ENCODE measurements at regions not wholly inside any gene's neighbourhood (a gene's known extent, or its start where the extent isn't known, plus 50 kb on each side); places are given as distances from the start of the nearest gene placed in this dataset.
"Not testable (repeated sequence)": the region's sequence is repeated elsewhere in the genome, so short reads cannot be mapped to it uniquely, and the experiment has no call there.

DNA sequence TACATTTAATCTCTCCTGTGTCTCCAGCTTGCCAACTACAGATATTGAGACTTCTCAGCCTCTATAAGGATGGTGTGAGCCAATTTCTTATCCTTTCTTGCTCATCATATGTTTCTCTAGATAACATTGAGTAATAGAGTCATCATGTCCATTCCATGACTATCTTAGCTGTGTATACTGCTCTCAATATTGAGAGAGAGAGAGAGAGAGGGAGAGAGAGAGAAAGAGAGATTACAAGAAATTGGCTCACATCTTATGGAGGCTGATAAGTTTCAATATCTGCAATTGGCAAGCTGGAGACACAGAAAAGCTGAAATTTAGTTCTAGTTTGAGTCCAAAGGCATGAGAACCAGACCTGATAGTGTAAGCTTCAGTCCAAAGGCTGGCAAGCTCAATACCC lies 110.8 kb upstream of the MSMB start:
- not testable (repeated sequence) for H3K27me3 Mint-ChIP-seq; H3K4me3 Mint-ChIP-seq; H3K36me3 Mint-ChIP-seq (ENCODE audit: low read depth); H3K27ac Mint-ChIP-seq; DNase-seq; ATAC-seq; H3K9me3 ChIP-seq (ENCODE audit: control insufficient read depth, low read length, poor library complexity, severe bottlenecking); H3K4me1 Mint-ChIP-seq

DNA sequence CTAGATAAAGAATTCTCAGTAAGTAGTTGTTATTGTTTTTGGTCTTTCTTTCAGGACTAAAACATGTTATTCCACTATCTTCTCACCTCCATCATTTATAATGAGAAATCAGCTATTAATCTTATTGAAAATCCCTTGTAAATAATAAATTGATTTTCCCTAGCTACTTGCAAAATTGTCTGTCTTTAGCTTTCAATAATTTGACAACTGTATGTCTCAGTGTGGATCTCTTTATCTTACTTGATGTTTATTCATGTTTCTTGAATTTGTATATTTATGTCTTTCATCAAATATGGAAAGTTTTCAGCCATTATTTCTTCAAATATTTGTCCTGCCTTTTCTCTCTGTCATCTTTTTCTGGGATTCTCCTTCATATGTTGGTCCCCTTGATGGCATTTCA lies 117.1 kb upstream of the ANTXRL start:
- Mint-ChIP-seq H3K4me1 (no peaks in the 10 kb centered on the region), H3K4me3 (no peak overlapping the region), H3K27me3 (no peaks in the 10 kb centered on the region), H3K27ac (no peak overlapping the region), H3K36me3 (ENCODE audit: low read depth) (no peaks in the 10 kb centered on the region)
- no peak for DNase-seq
- no peak for ATAC-seq
- H3K9me3 ChIP-seq (ENCODE audit: control insufficient read depth, low read length, poor library complexity, severe bottlenecking): no peaks in the 10 kb centered on the region

DNA sequence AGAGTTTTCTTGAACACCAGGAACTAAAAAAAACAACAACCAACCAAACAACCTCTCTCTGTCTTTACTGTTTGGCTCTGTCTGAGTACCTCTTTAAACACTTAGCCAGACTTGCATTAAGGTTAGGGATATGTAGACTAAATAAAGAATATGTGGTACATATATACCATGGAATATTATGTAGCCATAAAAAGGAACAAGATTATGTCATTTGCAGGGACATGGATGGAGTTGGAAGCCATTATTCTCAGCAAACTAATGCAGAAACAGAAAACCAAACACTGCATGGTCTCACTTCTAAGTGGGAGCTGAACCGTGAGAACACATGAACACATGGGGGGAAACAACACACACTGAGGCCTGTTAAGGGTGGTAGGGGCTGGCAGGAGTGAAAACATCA lies 116.0 kb upstream of the ANTXRL start:
- no peaks in the 10 kb centered on the region for H3K4me1 Mint-ChIP-seq
- DNase-seq (no peak), ATAC-seq (no peak)
- no peaks in the 10 kb centered on the region for H3K27me3 Mint-ChIP-seq
- no peaks in the 10 kb centered on the region for H3K36me3 Mint-ChIP-seq (ENCODE audit: low read depth)
- no peak overlapping the region for H3K4me3 Mint-ChIP-seq
- H3K27ac Mint-ChIP-seq: no peak overlapping the region
- no peaks in the 10 kb centered on the region for H3K9me3 ChIP-seq (ENCODE audit: control insufficient read depth, low read length, poor library complexity, severe bottlenecking)

DNA sequence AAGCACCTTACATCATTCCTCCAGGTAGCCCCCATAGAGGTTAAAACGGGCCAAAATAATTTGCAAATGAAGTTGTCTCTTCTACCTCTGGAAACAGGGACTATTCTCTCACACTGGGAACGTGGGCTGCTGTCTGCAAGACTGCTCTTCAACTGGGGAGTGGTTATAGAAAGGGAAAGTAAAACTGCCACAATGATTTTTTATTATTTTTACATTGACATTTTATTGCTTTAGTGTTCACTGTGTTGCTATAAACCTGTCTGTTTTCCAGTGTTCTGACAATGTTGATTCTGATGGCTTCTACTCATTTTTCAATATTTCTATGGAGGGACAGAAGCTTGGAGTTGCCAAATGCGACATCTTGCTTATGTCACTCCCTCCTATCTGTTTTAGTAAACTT lies 115.1 kb upstream of the ANTXRL start:
- no peaks in the 10 kb centered on the region for H3K27me3 Mint-ChIP-seq
- H3K27ac Mint-ChIP-seq: no peak overlapping the region
- no peaks in the 10 kb centered on the region for H3K4me1 Mint-ChIP-seq
- no peaks in the 10 kb centered on the region for H3K36me3 Mint-ChIP-seq (ENCODE audit: low read depth)
- ATAC-seq: no peak
- no peak overlapping the region for H3K4me3 Mint-ChIP-seq
- H3K9me3 ChIP-seq (ENCODE audit: control insufficient read depth, low read length, poor library complexity, severe bottlenecking): no peaks in the 10 kb centered on the region
- no peak for DNase-seq

DNA sequence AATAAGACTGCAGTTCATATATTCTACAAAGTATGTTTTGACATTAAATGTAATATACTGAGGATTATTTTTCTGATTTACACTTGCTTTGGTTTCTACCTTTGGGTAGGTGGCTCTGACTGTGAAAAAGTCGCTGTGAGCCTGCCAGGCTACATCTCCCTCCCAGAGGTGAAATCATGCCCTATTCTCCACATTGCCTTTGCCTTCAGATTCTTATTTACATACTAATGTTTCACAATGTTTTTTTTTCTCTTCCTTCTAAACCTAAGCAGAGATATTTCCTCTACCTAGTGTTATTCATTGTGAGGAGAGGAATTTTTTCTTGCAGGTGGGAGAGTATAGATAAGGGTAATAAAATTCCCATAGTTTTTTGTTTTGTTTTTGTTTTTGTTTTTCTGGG lies 111.5 kb upstream of the ANTXRL start:
- no peak overlapping the region for H3K4me3 Mint-ChIP-seq
- H3K27me3 Mint-ChIP-seq: no peaks in the 10 kb centered on the region
- no peak overlapping the region for H3K27ac Mint-ChIP-seq
- no peaks in the 10 kb centered on the region for H3K4me1 Mint-ChIP-seq
- ATAC-seq: no peak
- DNase-seq: no peak
- no peaks in the 10 kb centered on the region for H3K36me3 Mint-ChIP-seq (ENCODE audit: low read depth)
- no peaks in the 10 kb centered on the region for H3K9me3 ChIP-seq (ENCODE audit: control insufficient read depth, low read length, poor library complexity, severe bottlenecking)

DNA sequence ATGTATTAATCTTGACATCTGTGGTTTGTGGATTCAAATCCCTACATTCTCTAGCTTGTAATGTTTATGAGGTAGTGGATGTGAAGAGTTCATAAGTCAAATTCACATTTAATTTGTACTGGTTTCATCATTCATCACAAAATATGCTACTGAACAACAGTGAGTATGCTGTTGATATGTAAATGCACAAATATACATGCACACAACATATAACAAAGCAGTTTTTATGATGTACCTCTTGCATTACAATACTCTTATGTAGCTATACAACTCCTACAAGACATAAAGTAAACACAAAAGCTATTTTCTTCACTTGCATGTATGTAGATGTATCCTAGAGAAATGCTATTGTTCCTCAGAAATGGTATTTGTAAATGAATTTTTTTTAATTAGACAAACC lies 111.0 kb upstream of the ANTXRL start:
- H3K27ac Mint-ChIP-seq: no peak overlapping the region
- H3K9me3 ChIP-seq (ENCODE audit: control insufficient read depth, low read length, poor library complexity, severe bottlenecking): no peaks in the 10 kb centered on the region
- no peak overlapping the region for H3K4me3 Mint-ChIP-seq
- DNase-seq: no peak
- ATAC-seq: no peak
- no peaks in the 10 kb centered on the region for H3K27me3 Mint-ChIP-seq
- no peaks in the 10 kb centered on the region for H3K36me3 Mint-ChIP-seq (ENCODE audit: low read depth)
- no peaks in the 10 kb centered on the region for H3K4me1 Mint-ChIP-seq

DNA sequence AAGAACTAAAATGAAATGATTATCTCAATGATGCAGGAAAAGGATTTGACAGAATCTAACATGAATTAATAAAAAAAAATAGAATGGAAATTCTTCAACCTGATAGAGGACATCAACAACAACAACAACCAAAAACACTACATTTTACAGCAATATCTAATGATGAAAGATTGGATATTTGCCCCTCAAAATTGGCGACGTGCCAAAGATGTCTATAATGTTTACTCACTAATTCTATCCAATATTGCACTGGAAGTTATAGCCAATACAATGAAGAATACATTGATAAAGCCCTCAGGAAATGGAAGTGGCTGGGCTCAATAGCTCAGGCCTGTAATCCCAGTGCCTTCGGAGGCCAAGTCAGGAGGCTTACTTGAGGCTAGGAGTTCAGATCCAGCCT lies 99.4 kb upstream of the ANTXRL start:
- DNase-seq; H3K4me3 Mint-ChIP-seq; H3K36me3 Mint-ChIP-seq (ENCODE audit: low read depth); ATAC-seq; H3K9me3 ChIP-seq (ENCODE audit: control insufficient read depth, low read length, poor library complexity, severe bottlenecking); H3K4me1 Mint-ChIP-seq; H3K27me3 Mint-ChIP-seq; H3K27ac Mint-ChIP-seq: not testable (repeated sequence)

DNA sequence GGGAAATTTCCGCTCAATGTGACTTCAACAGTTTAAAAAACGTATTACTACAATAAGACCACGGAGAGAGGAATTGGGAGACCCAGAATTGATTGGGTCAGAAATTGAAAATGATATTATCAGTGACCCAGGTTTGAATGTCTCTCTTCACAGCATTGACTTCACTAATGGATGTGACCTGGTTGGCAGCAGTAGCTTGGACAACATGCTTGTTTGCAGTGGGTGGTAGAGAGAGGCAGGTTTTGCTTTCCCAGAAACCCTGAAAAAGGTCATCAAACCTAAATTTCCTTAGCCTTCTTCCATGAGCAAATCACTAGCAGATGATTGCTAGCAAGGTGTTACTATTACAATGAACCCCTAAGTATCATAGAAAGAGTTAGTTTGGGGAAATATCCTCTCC lies 89.7 kb upstream of the ANTXRL start:
- Mint-ChIP-seq H3K4me3 (no peak overlapping the region), H3K4me1 (peaks cover 5% of the 10 kb centered on the region), H3K36me3 (ENCODE audit: low read depth) (peaks cover 5% of the 10 kb centered on the region), H3K27me3 (no peaks in the 10 kb centered on the region), H3K27ac (no peak overlapping the region)
- DNase-seq (no peak), ATAC-seq (no peak)
- no peaks in the 10 kb centered on the region for H3K9me3 ChIP-seq (ENCODE audit: control insufficient read depth, low read length, poor library complexity, severe bottlenecking)

DNA sequence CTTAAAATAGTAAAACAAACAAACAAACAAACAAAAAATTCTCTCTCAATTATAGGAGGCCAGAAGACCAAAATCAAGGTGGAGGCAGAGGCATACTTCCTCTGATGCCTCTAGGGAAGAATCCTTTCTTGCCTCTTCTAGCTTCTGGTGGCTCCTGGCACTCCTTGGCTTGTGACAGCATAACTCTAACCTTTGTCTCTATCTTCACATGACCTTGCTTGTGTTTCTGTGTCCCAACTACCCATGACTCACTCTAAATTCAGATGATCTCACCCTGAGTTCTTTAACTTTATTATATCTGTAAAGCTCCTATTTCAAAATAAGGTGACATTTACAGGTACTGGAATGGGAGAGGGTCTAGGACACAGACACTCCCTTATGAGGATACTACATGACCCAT lies 88.3 kb upstream of the ANTXRL start:
- no peaks in the 10 kb centered on the region for H3K9me3 ChIP-seq (ENCODE audit: control insufficient read depth, low read length, poor library complexity, severe bottlenecking)
- H3K4me1 Mint-ChIP-seq: peaks cover 8% of the 10 kb centered on the region
- no peaks in the 10 kb centered on the region for H3K27me3 Mint-ChIP-seq
- no peak overlapping the region for H3K27ac Mint-ChIP-seq
- no peak overlapping the region for H3K4me3 Mint-ChIP-seq
- no peak for DNase-seq
- no peak for ATAC-seq
- H3K36me3 Mint-ChIP-seq (ENCODE audit: low read depth): peaks cover 2% of the 10 kb centered on the region

DNA sequence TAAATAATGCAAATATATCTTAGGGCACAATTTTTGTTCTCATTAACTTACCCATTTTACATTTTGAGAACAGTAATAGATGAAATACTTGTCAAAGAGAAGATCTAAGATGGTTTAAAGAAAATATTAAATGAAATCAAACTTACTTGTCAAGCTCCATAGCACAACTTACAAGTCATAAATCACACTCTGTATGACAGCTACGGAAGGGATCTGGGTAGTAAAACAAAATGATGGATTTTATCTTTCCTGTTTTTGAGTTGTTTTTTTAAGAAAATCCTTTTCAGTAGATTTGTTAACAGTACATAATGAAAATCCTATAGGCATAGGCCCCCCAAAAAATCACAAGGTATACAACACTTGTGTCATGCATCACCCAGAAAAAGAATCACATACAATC lies 84.4 kb upstream of the ANTXRL start:
- ATAC-seq; H3K27me3 Mint-ChIP-seq; H3K9me3 ChIP-seq (ENCODE audit: control insufficient read depth, low read length, poor library complexity, severe bottlenecking); H3K36me3 Mint-ChIP-seq (ENCODE audit: low read depth); H3K27ac Mint-ChIP-seq; DNase-seq; H3K4me3 Mint-ChIP-seq: not testable (repeated sequence)
- peaks cover 10% of the 10 kb centered on the region for H3K4me1 Mint-ChIP-seq

DNA sequence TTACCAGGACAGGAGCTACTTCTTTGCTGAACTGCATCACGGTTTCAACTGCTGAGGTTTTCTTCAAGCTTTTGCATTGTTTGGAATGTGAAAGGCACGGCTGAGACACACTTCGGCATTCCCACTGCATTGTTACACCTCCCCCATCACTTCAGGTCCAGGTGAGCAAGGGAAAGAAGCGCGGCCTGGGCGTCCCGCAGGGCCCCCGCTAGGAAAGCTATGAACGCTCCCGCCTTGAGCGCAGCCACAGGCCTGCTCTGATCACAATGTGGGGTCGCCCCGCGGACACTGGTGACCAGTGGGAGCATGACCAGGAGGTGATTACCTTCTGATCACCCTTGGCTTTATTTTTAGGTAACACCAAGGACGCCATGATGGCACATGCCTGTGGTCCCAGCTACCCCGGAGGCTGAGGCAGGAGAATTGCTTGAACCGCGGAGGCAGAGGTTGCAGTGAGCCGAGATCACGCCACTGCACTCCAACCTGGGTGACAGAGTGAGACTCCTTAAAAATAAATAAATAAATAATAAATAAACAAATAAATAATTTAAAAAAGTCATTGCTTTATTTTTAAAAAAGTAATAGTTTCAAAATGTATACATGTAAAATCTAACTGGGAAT lies 82.2 kb upstream of the ANTXRL start:
- H3K4me1 Mint-ChIP-seq: peaks cover 10% of the 10 kb centered on the region
- H3K27ac Mint-ChIP-seq; DNase-seq; H3K4me3 Mint-ChIP-seq; H3K9me3 ChIP-seq (ENCODE audit: control insufficient read depth, low read length, poor library complexity, severe bottlenecking); ATAC-seq; H3K27me3 Mint-ChIP-seq; H3K36me3 Mint-ChIP-seq (ENCODE audit: low read depth): not testable (repeated sequence)

DNA sequence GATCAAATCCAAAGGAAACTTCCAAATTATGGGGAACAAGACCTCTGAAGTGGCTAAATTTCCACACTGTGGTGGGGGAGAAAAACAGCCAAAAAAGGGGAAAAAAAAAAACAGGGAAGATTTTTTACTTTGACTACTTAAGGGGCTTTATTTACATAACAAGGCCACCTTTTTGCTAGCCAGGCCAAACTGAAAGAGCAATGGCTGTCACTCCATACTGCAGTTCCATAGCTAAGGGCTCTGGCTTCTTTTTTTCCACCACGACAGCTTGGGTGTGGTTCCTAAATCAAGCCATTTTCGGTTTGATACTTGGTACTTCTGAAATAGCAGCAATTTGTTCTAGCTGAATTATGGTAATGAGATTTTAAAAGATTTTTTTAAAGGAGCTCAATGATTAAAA lies 76.4 kb upstream of the ANTXRL start:
- not testable (repeated sequence) for H3K4me3 Mint-ChIP-seq; H3K4me1 Mint-ChIP-seq; ATAC-seq; H3K27ac Mint-ChIP-seq; H3K27me3 Mint-ChIP-seq; DNase-seq; H3K36me3 Mint-ChIP-seq (ENCODE audit: low read depth); H3K9me3 ChIP-seq (ENCODE audit: control insufficient read depth, low read length, poor library complexity, severe bottlenecking)

DNA sequence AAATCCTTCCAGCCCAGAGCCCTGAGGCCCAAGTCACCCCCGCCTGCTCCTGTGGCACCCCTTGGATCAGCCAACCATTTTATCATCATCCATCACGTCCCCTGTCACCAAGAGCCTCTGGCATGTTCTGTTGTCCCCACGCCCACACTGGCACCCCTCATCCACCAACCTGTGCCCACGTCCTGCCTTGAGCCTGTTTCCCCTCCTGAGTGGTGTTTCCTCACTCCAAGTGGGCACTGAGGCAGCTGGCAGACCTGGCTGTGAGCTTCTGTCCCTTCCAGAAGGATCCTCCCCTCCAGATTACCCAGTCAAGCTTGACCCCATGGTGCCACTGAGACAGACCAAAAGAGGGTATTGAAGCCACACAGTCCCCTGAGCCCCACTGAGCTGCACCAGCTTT lies 71.4 kb upstream of the ANTXRL start:
- no peak for DNase-seq
- ATAC-seq: no peak
- H3K27me3 Mint-ChIP-seq: no peaks in the 10 kb centered on the region
- peaks cover 9% of the 10 kb centered on the region for H3K36me3 Mint-ChIP-seq (ENCODE audit: low read depth)
- H3K27ac Mint-ChIP-seq: peak overlapping the region; percentile 74
- no peaks in the 10 kb centered on the region for H3K9me3 ChIP-seq (ENCODE audit: control insufficient read depth, low read length, poor library complexity, severe bottlenecking)
- H3K4me3 Mint-ChIP-seq: peak overlapping the region; percentile 60
- H3K4me1 Mint-ChIP-seq: peaks cover 16% of the 10 kb centered on the region

DNA sequence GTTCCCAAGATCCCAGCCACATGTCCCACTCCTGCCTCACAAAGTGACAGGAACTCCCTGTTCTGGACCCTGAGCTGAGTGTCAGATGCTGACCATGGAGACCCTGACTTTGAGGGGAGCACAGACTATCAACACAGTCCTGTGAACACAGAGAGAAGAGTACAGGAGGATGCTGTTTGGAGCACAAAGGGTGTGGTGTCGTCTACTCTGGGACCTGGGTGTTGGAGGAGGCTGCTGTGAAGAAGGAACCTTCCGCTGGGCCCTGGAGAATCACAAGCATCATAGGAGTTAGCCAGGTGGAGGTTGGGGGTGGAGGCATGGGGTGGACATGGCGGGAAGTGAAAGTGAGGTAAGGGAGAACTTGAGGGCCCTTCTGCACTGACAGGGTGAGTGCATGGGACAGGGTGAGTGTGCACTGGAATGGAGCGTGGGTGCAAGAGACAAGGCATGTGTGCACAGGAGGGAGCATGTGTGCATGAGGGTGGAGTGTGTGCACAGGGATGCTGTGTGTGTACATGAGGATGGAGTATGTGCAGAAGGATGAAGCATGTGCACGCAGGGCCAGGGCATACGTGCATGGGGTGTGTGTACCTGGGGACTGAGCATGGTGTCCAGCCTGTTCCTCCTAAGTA lies 70.7 kb upstream of the ANTXRL start:
- no peak for ATAC-seq
- H3K4me3 Mint-ChIP-seq: peak overlapping the region; percentile 45
- no peaks in the 10 kb centered on the region for H3K9me3 ChIP-seq (ENCODE audit: control insufficient read depth, low read length, poor library complexity, severe bottlenecking)
- peaks cover 18% of the 10 kb centered on the region for H3K4me1 Mint-ChIP-seq
- H3K36me3 Mint-ChIP-seq (ENCODE audit: low read depth): peaks cover 9% of the 10 kb centered on the region
- H3K27ac Mint-ChIP-seq: peak overlapping the region; percentile 74
- DNase-seq: no peak
- H3K27me3 Mint-ChIP-seq: no peaks in the 10 kb centered on the region

All from T-helper 17 cell (primary cell).